Keratinocyte (primary cell): ENCODE measurements at regions not wholly inside any gene's neighbourhood (a gene's known extent, or its start where the extent isn't known, plus 50 kb on each side); places are given as distances from the start of the nearest gene placed in this dataset.

Experiments used
- DNase-seq: peaks from one replicate; pipeline ENCODE4 v3.0.0-alpha.2; 2011; ENCODE audit warnings: low read depth, missing footprints, low spot score
- FAIRE-seq: peaks from 2 replicates; lab custom pipeline; 2011; peaks lifted over from hg19 to GRCh38; lab: Jason Lieb, UNC
- H2AFZ ChIP-seq: 2 replicates; pipeline ENCODE4 v1.6.0; 2012; ENCODE audit warnings: low read length, control low read depth, inconsistent platforms; ENCODE audit not compliant: control insufficient read depth
- H3K27ac ChIP-seq: 2 replicates; pipeline ENCODE4 v1.5.1; 2011; ENCODE audit warnings: low read length; ENCODE audit not compliant: control insufficient read depth, insufficient read depth
- H3K27me3 ChIP-seq: 3 replicates; pipeline ENCODE4 v1.6.0; 2011; ENCODE audit warnings: low read length; ENCODE audit not compliant: control insufficient read depth, insufficient read depth; ENCODE audit errors: extremely low read depth
- H3K36me3 ChIP-seq, 2 experiments: 2 replicates in 1 of 2; 3 replicates in 1 of 2; pipeline ENCODE4 v1.5.1; 2011; ENCODE audit warnings: low read length in 2 of 2, mild to moderate bottlenecking in 1 of 2; ENCODE audit not compliant: control insufficient read depth in 2 of 2, insufficient read depth in 2 of 2; ENCODE audit errors: extremely low read depth in 1 of 2
- H3K4me1 ChIP-seq: 3 replicates; pipeline ENCODE4 v1.5.1; 2011; ENCODE audit warnings: low read length; ENCODE audit not compliant: control insufficient read depth, insufficient read depth; ENCODE audit errors: extremely low read depth
- H3K4me2 ChIP-seq: 3 replicates; pipeline ENCODE4 v1.6.0; 2011; ENCODE audit warnings: low read depth, low read length; ENCODE audit not compliant: control insufficient read depth, insufficient read depth; ENCODE audit errors: extremely low read depth
- H3K4me3 ChIP-seq, 3 experiments: fragments of 200-600 bp in 1 of 3; sonication (generic) in 1 of 3; 2 replicates in 2 of 3; 3 replicates in 1 of 3; pipeline ENCODE4 v1.5.1; 2011 to 2016; ENCODE audit warnings: low read length in 3 of 3, mild to moderate bottlenecking in 3 of 3, control low read depth in 2 of 3, inconsistent platforms in 1 of 3, low read depth in 1 of 3, mixed read lengths in 1 of 3, mixed run types in 1 of 3, moderate library complexity in 1 of 3; ENCODE audit not compliant: control insufficient read depth in 2 of 3, insufficient read depth in 2 of 3; ENCODE audit errors: extremely low read depth in 1 of 3
- H3K79me2 ChIP-seq: 2 replicates; pipeline ENCODE4 v1.6.0; 2012; ENCODE audit warnings: low read length; ENCODE audit not compliant: control insufficient read depth, insufficient read depth
- H3K9ac ChIP-seq: 3 replicates; pipeline ENCODE4 v1.6.0; 2011; ENCODE audit warnings: low read length; ENCODE audit not compliant: control insufficient read depth, insufficient read depth; ENCODE audit errors: extremely low read depth
- H3K9me1 ChIP-seq: 3 replicates; pipeline ENCODE4 v1.6.0; 2011; ENCODE audit warnings: low read length; ENCODE audit not compliant: control insufficient read depth, insufficient read depth; ENCODE audit errors: extremely low read depth
- H3K9me3 ChIP-seq: 2 replicates; pipeline ENCODE4 v1.5.1; 2012; ENCODE audit warnings: low read depth, low read length; ENCODE audit not compliant: control insufficient read depth
- H4K20me1 ChIP-seq: 3 replicates; pipeline ENCODE4 v1.6.0; 2011; ENCODE audit warnings: low read length; ENCODE audit not compliant: control insufficient read depth, insufficient read depth; ENCODE audit errors: extremely low read depth
- EZH2 ChIP-seq: IDR thresholded peaks from one replicate; pipeline ENCODE4 v1.6.1; 2012; ENCODE audit warnings: inconsistent platforms, mild to moderate bottlenecking, low read length, moderate library complexity
- dilution Hi-C: fragments of 300-500 bp; cut with MboI; formaldehyde crosslinking; loops from one replicate; pipeline ENCODE4 v1.7.0; 2020; ENCODE audit warnings: low sequenced_read_pairs; ENCODE audit not compliant: extremely low pct_ligation_motif_present
- TF ChIP-seq, protein P1 (sequence below), 3 experiments: IDR thresholded peaks in 1 of 3; conservative IDR thresholded peaks in 1 of 3; optimal IDR thresholded peaks in 1 of 3; 2 replicates in 2 of 3; 3 replicates in 1 of 3; pipeline versions ENCODE3 to v1.5.1; 2011; ENCODE audit warnings: low read length in 3 of 3, mild to moderate bottlenecking in 3 of 3, moderate library complexity in 2 of 3, control low read depth in 1 of 3, inconsistent platforms in 1 of 3; ENCODE audit not compliant: insufficient read depth in 2 of 3; ENCODE audit errors: extremely low read depth in 1 of 3

DNA sequence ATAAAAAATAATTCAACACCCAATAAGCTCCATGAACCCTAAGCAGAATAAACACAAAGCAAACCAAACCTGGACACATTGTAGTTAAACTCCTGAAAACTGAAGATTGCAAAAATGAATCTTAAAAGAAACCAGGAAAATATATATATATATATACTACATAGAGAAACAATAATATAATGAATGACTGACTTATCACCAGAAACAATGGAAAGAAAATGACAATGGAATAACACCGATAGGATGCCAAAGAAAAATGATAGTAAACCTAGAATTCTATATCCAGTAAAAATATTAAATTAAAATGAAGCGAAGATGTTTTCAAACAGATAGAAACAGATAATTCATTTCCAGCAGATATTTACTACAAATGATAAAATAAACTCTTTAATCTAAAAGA is 346.9 kb downstream of the IRS1 start:
- Histone ChIP-seq H3K9me3 (peaks cover 5% of the 10 kb centered on the region), H3K4me1 (peaks cover 9% of the 10 kb centered on the region), H3K27me3 (no peaks in the 10 kb centered on the region), H3K36me3 (no peaks in the 10 kb centered on the region), H3K79me2 (no peaks in the 10 kb centered on the region), H3K4me3 (no peak overlapping the region), H3K9me1 (no peaks in the 10 kb centered on the region), H4K20me1 (no peaks in the 10 kb centered on the region), H3K27ac (no peak overlapping the region), H3K9ac (no peak overlapping the region), H3K4me2 (no peak overlapping the region), H2AFZ (no peak overlapping the region)
- DNase-seq: no peak
- FAIRE-seq: no peak
- dilution Hi-C loops: no loop called here
- no peak for TF ChIP-seq EZH2
- TF ChIP-seq, protein P1, sequence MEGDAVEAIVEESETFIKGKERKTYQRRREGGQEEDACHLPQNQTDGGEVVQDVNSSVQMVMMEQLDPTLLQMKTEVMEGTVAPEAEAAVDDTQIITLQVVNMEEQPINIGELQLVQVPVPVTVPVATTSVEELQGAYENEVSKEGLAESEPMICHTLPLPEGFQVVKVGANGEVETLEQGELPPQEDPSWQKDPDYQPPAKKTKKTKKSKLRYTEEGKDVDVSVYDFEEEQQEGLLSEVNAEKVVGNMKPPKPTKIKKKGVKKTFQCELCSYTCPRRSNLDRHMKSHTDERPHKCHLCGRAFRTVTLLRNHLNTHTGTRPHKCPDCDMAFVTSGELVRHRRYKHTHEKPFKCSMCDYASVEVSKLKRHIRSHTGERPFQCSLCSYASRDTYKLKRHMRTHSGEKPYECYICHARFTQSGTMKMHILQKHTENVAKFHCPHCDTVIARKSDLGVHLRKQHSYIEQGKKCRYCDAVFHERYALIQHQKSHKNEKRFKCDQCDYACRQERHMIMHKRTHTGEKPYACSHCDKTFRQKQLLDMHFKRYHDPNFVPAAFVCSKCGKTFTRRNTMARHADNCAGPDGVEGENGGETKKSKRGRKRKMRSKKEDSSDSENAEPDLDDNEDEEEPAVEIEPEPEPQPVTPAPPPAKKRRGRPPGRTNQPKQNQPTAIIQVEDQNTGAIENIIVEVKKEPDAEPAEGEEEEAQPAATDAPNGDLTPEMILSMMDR (optimal IDR thresholded peaks at IDR 0.05 in 1 of 3, IDR thresholded peaks at IDR 0.05 in 1 of 3, conservative IDR thresholded peaks at IDR 0.05 in 1 of 3; ENCODE audit: extremely low read depth in 1 of 3, insufficient read depth in 2 of 3, low read length in 3 of 3): no peak

DNA sequence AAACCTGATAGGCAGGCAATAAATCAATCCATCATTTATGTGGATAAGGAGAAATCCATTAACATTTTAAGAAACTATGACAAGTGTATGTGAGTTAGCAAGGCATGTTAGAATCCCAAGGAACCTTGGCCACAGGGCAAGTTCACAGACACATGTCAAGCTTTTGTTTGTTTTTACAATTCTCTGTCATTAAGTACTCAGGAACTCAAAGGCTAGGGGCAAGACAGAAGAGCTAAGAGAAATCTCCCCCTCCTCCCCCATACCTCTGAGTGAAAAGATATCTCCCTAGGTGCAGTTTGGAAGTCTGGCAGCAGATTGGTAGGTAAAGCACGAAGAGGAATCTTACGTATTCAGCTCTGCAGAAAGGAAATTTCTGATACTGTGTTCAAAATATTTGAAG is 348.1 kb downstream of the IRS1 start:
- Histone ChIP-seq H3K4me3 (no peak overlapping the region), H3K27me3 (no peaks in the 10 kb centered on the region), H3K4me1 (peaks cover 21% of the 10 kb centered on the region), H3K36me3 (no peaks in the 10 kb centered on the region), H3K9me3 (peaks cover 5% of the 10 kb centered on the region), H3K4me2 (no peak overlapping the region), H3K27ac (no peak overlapping the region), H3K9ac (no peak overlapping the region), H2AFZ (no peak overlapping the region), H3K9me1 (no peaks in the 10 kb centered on the region), H3K79me2 (no peaks in the 10 kb centered on the region), H4K20me1 (no peaks in the 10 kb centered on the region)
- no peak for DNase-seq
- no peak for TF ChIP-seq EZH2
- TF ChIP-seq, protein P1 (optimal IDR thresholded peaks at IDR 0.05 in 1 of 3, IDR thresholded peaks at IDR 0.05 in 1 of 3, conservative IDR thresholded peaks at IDR 0.05 in 1 of 3; ENCODE audit: extremely low read depth in 1 of 3, insufficient read depth in 2 of 3, low read length in 3 of 3): no peak
- dilution Hi-C loops: no loop called here
- no peak for FAIRE-seq
